Peyer's patch (tissue), 4 donors: ENCODE measurements at regions not wholly inside any gene's neighbourhood (a gene's known extent, or its start where the extent isn't known, plus 50 kb on each side); places are given as distances from the start of the nearest gene placed in this dataset.
"Not testable (repeated sequence)": the region's sequence is repeated elsewhere in the genome, so short reads cannot be mapped to it uniquely, and the experiment has no call there.

Experiments used
- CTCF ChIP-seq, 6 experiments: fragments of 450-650 bp in 4 of 6; fragments of 200-600 bp in 2 of 6; sonication (generic) in 1 of 6; IDR thresholded peaks; one replicate each; pipeline ENCODE4 v1.5.1; 2017 to 2019; ENCODE audit warnings: antibody characterized with exemption in 6 of 6, mild to moderate bottlenecking in 3 of 6, moderate library complexity in 1 of 6
- POLR2A ChIP-seq, 2 donors: fragments of 450-650 bp; IDR thresholded peaks; one replicate each; pipeline ENCODE4 v1.5.1; 2017; ENCODE audit warnings: antibody characterized with exemption in 2 of 2, mild to moderate bottlenecking in 2 of 2, moderate library complexity in 2 of 2

GRCh38 chr12:8320791-8321370 lies 93.5 kb upstream of the FAM90A1 start:
- not testable (repeated sequence) for TF ChIP-seq CTCF, POLR2A (IDR thresholded peaks at IDR 0.05)
